Prostate gland (tissue), 2 donors: ENCODE measurements at regions not wholly inside any gene's neighbourhood (a gene's known extent, or its start where the extent isn't known, plus 50 kb on each side); places are given as distances from the start of the nearest gene placed in this dataset.

Experiments
- POLR2A ChIP-seq: fragments of 450-650 bp; IDR thresholded peaks from one replicate; pipeline ENCODE4 v1.6.1; 2016; ENCODE audit warnings: antibody characterized with exemption, mild to moderate bottlenecking
- POLR2AphosphoS5 ChIP-seq: sonication (generic); formaldehyde crosslinking; IDR thresholded peaks from one replicate; pipeline ENCODE4 v1.6.1; 2017; ENCODE audit warnings: antibody characterized with exemption
- TF ChIP-seq, protein P1 (sequence below), 4 experiments: fragments of 200-600 bp in 2 of 4; fragments of 450-650 bp in 2 of 4; sonication (generic) in 2 of 4; IDR thresholded peaks; 1 replicate in 3 of 4; 2 replicates in 1 of 4; pipeline ENCODE4 v1.5.1; 2016 to 2019; ENCODE audit warnings: antibody characterized with exemption in 4 of 4, mild to moderate bottlenecking in 2 of 4, moderate library complexity in 2 of 4

DNA sequence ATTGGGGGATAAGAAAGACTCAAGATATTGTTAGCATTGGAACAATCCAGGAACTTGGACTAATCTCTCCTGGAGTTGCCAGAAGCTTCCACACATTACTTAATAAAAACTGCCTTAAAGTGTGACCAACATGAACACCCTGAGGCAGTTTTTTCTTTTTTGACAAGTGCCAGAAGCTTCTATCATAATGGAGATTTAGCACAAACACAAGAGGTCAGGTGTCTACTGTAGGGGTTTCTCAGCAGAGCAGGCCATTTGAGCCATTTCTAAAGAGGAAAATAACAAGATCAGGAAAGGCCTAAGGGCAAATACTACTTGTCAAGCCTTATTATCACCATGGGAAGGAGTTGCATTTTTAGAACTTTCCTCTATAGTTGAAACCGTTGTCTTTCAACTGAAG, 361.5 kb downstream of the EPM2A start:
- TF ChIP-seq, protein P1, sequence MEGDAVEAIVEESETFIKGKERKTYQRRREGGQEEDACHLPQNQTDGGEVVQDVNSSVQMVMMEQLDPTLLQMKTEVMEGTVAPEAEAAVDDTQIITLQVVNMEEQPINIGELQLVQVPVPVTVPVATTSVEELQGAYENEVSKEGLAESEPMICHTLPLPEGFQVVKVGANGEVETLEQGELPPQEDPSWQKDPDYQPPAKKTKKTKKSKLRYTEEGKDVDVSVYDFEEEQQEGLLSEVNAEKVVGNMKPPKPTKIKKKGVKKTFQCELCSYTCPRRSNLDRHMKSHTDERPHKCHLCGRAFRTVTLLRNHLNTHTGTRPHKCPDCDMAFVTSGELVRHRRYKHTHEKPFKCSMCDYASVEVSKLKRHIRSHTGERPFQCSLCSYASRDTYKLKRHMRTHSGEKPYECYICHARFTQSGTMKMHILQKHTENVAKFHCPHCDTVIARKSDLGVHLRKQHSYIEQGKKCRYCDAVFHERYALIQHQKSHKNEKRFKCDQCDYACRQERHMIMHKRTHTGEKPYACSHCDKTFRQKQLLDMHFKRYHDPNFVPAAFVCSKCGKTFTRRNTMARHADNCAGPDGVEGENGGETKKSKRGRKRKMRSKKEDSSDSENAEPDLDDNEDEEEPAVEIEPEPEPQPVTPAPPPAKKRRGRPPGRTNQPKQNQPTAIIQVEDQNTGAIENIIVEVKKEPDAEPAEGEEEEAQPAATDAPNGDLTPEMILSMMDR (IDR thresholded peaks at IDR 0.05): no peak
- TF ChIP-seq POLR2A (no peak), POLR2AphosphoS5 (no peak)
